ENCODE measurements at regions not wholly inside any gene's neighbourhood (a gene's known extent, or its start where the extent isn't known, plus 50 kb on each side); places are given as distances from the start of the nearest gene placed in this dataset.

- TF ChIP-seq POLR2AphosphoS5 (IDR thresholded peaks at IDR 0.05) (no peak), EP300 (IDR thresholded peaks at IDR 0.05) (no peak), POLR2A (IDR thresholded peaks at IDR 0.05) (no peak), CTCF (IDR thresholded peaks at IDR 0.05) (no peak)
- peaks cover 9 to 31% (median 20%) of the 10 kb centered on the region in 4 donors for H3K4me1 ChIP-seq
These were observed 395.1 kb upstream of the RGS6 start for GRCh38 chr14:71536927-71537772.

GRCh38 chr14:71538288-71538687, 393.9 kb upstream of the RGS6 start:
- no peak overlapping the region for H3K4me3 ChIP-seq
- no peaks in the 10 kb centered on the region for H3K9me3 ChIP-seq
- WGBS, 2 donors: 86 to 91% methylated on average over 4 of the region's 4 CpGs
- H3K27me3 ChIP-seq: no peaks in the 10 kb centered on the region
- H3K4me1 ChIP-seq: peaks cover 9 to 31% (median 20%) of the 10 kb centered on the region in 4 donors
- no peaks in the 10 kb centered on the region for H3K36me3 ChIP-seq
- no peak for ATAC-seq (ENCODE audit: low FRiP score in 2 of 2)
- H3K27ac ChIP-seq: no peak overlapping the region
- DNase-seq: no peak
- TF ChIP-seq POLR2AphosphoS5 (IDR thresholded peaks at IDR 0.05): no peak

More at GRCh38 chr14:71536927-71537772, 395.1 kb upstream of the RGS6 start:
- DNase-seq (no peak), ATAC-seq (ENCODE audit: low FRiP score in 2 of 2) (no peak)
- no peaks in the 10 kb centered on the region for H3K27me3 ChIP-seq
- no peak overlapping the region for H3K27ac ChIP-seq
- H3K4me3 ChIP-seq: no peak overlapping the region
- H3K9me3 ChIP-seq: no peaks in the 10 kb centered on the region
- WGBS, 2 donors: 86 to 91% methylated on average over 9 of the region's 9 CpGs
- H3K36me3 ChIP-seq: no peaks in the 10 kb centered on the region

- WGBS, 2 donors: 32 to 43% methylated on average over 4 of the region's 4 CpGs
- H3K4me1 ChIP-seq: peaks cover 9 to 31% (median 20%) of the 10 kb centered on the region in 4 donors
- DNase-seq: no peak
These were observed 393.1 kb upstream of the RGS6 start for GRCh38 chr14:71538938-71539649.

GRCh38 chr14:71539650-71540285, 392.5 kb upstream of the RGS6 start:
- 41 to 52% methylated on average over 8 of the region's 8 CpGs for WGBS, 2 donors
- no peak for TF ChIP-seq CTCF (IDR thresholded peaks at IDR 0.05)
- TF ChIP-seq POLR2A (IDR thresholded peaks at IDR 0.05): no peak
- no peak for TF ChIP-seq POLR2AphosphoS5 (IDR thresholded peaks at IDR 0.05)
- TF ChIP-seq EP300 (IDR thresholded peaks at IDR 0.05): no peak
- Histone ChIP-seq H3K9me3 (no peaks in the 10 kb centered on the region), H3K4me3 (no peak overlapping the region), H3K27me3 (no peaks in the 10 kb centered on the region), H3K36me3 (no peaks in the 10 kb centered on the region), H3K4me1 (peaks cover 9 to 31% (median 20%) of the 10 kb centered on the region in 4 donors), H3K27ac (peak overlapping the region in 1 of 4 donors; percentile 25)
- ATAC-seq (ENCODE audit: low FRiP score in 2 of 2) (no peak), DNase-seq (no peak)

More at GRCh38 chr14:71538938-71539649, 393.1 kb upstream of the RGS6 start:
- H3K36me3 ChIP-seq: no peaks in the 10 kb centered on the region
- no peak for ATAC-seq (ENCODE audit: low FRiP score in 2 of 2)
- no peak overlapping the region for H3K27ac ChIP-seq
- no peak overlapping the region for H3K4me3 ChIP-seq
- H3K9me3 ChIP-seq: no peaks in the 10 kb centered on the region
- TF ChIP-seq POLR2A (IDR thresholded peaks at IDR 0.05) (no peak), CTCF (IDR thresholded peaks at IDR 0.05) (no peak), EP300 (IDR thresholded peaks at IDR 0.05) (no peak), POLR2AphosphoS5 (IDR thresholded peaks at IDR 0.05) (no peak)
- no peaks in the 10 kb centered on the region for H3K27me3 ChIP-seq

- H3K9me3 ChIP-seq: no peaks in the 10 kb centered on the region
- DNase-seq (no peak), ATAC-seq (ENCODE audit: low FRiP score in 2 of 2) (no peak)
- no peaks in the 10 kb centered on the region for H3K36me3 ChIP-seq
- TF ChIP-seq EP300 (IDR thresholded peaks at IDR 0.05): no peak
- TF ChIP-seq POLR2A (IDR thresholded peaks at IDR 0.05): no peak
- no peak for TF ChIP-seq POLR2AphosphoS5 (IDR thresholded peaks at IDR 0.05)
- TF ChIP-seq CTCF (IDR thresholded peaks at IDR 0.05): no peak
- WGBS, 2 donors: 83% methylated on average over 3 of the region's 3 CpGs
- H3K4me3 ChIP-seq: no peak overlapping the region
- H3K27me3 ChIP-seq: no peaks in the 10 kb centered on the region
- no peak overlapping the region for H3K27ac ChIP-seq
- peaks cover 9 to 27% (median 20%) of the 10 kb centered on the region in 4 donors for H3K4me1 ChIP-seq
These were observed 391.0 kb upstream of the RGS6 start for GRCh38 chr14:71541271-71541670.
